GM18907 (cell line): ENCODE measurements at regions not wholly inside any gene's neighbourhood (a gene's known extent, or its start where the extent isn't known, plus 50 kb on each side); places are given as distances from the start of the nearest gene placed in this dataset.
"Not testable (repeated sequence)": the region's sequence is repeated elsewhere in the genome, so short reads cannot be mapped to it uniquely, and the experiment has no call there.

Experiments
- ATAC-seq: cut with Tn5 transposase; IDR thresholded peaks from one replicate; pipeline ENCODE4 v1.9.1; 2021; ENCODE audit warnings: mild to moderate bottlenecking, moderate library complexity; ENCODE audit not compliant: unreplicated experiment

DNA sequence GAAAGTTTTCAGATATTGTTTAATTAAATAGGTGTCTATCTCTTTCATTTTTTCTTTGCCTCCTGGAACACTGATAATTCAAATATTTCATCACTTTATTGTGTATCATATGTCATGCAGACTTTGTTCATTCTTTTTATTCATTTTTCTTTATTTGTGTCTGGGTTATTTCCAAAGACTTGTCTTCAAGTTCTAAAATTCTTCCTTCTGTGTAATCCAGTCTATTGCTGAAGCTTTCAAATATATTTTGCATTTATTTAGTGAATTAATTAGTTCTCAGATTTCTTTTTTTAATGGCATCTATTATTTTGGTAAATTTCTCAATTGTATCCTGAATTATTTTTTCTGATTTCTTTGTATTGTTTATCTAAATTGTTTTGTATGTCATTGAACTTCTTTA, 70.1 kb downstream of the ZNF330 start:
- no peak for ATAC-seq

GRCh38 chr4:141294306-141294705, 73.6 kb downstream of the ZNF330 start:
- no peak for ATAC-seq

GRCh38 chr4:141301216-141301615, 80.5 kb downstream of the ZNF330 start:
- ATAC-seq: no peak

DNA sequence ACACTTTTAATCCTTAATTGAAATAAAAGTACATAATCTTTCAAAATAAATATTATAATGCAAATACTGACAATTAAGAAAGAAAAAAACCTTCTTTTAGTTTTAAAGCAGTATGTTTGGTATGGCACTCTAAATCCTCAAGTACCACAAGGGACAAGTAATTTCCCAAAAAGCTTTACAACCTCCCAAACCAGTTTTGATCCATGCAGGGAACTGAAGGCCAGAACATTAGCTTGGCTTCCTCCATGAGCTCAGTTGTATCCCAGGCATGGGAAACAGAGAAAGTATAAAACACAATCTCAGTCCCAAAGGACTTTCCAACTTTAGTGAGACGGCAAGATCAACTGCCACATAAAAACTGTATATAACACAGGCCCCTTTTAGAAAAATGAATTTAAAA, 82.2 kb downstream of the ZNF330 start:
- ATAC-seq: no peak

- ATAC-seq: no peak
These were observed 83.7 kb downstream of the ZNF330 start for GRCh38 chr4:141304346-141304745.

DNA sequence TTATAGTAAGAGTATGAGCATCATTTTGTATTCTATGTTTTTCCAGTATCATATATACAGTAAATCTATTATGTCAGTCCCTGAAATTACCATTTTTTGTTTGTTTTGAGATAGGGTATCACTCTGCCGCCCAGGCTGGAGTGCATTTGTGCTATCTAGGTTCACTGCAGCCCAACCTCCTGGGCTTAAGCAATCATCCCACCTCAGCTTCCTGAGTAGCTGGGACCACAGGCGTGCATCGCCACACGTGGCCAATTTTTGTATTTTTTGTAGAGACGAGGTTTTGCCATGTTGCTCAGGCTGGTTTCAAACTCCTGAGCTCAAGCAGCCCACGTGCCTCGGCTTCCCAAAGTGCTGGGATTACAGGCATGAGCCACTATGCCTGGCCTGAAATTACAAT, 85.6 kb downstream of the ZNF330 start:
- ATAC-seq: no peak

GRCh38 chr4:141307241-141307689, 86.6 kb downstream of the ZNF330 start:
- ATAC-seq: peak; percentile 99

DNA sequence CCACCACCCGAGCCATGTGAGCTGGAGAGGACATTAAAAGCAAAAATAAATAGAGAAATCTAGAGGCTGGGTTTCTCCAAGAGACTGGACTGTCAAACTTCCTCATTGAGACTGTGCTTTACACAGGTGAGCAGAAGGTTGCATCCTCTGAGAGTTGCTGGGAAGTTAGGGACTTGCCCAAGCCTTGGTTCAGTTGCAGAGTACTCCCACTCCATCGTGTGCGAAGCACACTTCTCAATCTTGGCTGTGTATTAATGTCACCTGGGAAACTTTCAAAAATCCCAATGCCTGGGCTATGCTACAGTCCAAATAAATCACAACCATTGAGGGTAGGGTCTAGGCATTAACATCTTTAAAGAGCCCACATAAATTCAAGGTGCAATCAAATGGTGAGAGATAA, 89.2 kb downstream of the ZNF330 start:
- peak; percentile 41 for ATAC-seq

DNA sequence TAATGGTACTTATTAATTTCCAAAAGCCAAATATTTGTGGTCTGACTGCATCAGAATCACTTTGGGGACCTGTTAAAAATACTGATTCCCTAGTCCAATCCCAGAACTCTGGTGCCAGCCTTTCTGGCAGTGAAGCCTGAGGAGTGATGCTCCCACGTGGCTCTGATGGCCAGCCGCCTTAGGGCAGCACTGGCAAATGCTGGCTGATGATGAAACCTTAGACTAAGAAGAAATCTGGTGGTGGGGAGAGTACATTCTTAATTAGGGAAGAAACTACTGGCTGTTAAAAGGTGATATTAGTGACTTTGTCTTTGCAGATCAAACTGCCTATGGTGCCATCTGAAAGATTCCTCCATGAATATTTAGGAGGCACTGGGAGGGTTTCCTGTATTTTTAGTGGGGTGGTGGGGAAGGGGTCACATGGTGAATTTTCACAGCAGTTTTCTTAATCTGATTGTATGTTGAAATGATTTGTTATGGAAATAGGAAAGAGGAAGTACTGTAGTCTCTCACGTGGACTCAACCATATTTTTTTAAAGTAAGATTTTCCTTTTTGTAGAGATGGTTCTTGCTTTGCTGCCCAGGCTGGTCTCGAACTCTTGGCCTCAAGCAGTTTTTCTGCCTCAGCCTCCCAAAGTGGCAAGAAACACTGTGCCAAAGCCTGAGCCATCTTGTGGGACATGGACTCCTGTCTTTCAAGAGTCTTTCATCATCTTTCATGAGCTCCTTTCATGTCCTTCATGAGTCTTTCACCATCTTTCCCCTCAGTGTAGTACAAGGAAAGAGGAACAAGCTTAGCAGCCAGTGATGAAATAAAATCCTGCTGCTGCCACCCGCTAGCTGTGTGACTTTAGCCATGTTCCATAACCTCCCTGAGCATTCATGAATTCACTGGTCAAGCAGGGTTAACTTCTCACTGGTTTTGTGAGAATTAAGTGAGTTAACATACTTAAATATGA, 90.8 kb downstream of the ZNF330 start:
- ATAC-seq: no peak

DNA sequence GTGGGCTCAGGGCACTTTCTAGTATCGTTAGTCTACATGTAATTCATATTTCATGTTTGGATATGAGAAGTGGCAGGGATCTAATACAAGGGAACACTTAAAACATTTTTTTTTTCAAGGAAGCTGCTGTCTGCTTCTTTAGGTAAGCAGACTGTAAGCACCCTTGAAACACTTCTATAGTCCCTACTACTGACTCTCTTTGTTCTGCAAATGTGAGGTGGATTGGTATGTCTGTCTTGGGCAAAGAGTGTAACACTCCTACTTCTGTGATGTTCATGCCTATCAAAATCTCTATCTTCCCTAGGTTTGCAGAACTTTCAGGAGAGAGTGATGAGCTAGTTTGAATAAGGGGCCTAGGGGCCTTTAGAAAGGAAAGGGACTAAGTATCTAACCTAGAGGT, 93.9 kb downstream of the ZNF330 start:
- no peak for ATAC-seq

GRCh38 chr4:141328560-141329173, 108.0 kb downstream of the ZNF330 start:
- no peak for ATAC-seq

DNA sequence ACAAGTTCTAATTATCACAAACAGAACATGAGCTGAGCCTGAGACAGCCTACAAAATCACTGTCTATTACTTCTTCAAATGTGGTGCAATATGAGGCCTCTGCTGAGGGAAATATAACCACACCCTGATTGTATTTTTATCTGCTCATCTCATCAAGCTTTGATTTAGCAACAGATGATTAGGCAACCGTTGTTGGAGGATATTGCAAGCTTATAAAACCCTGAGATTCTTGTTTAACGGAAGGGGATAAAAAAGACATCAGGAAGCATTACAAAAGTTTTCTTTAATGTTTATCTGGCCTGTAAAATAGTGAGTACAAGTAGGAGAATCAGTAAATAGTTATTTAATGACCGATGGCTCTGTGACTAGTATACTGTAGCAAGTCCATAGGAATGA, 108.5 kb downstream of the ZNF330 start:
- no peak for ATAC-seq

- ATAC-seq: no peak
These were observed 109.9 kb downstream of the ZNF330 start for GRCh38 chr4:141330616-141331015.

DNA sequence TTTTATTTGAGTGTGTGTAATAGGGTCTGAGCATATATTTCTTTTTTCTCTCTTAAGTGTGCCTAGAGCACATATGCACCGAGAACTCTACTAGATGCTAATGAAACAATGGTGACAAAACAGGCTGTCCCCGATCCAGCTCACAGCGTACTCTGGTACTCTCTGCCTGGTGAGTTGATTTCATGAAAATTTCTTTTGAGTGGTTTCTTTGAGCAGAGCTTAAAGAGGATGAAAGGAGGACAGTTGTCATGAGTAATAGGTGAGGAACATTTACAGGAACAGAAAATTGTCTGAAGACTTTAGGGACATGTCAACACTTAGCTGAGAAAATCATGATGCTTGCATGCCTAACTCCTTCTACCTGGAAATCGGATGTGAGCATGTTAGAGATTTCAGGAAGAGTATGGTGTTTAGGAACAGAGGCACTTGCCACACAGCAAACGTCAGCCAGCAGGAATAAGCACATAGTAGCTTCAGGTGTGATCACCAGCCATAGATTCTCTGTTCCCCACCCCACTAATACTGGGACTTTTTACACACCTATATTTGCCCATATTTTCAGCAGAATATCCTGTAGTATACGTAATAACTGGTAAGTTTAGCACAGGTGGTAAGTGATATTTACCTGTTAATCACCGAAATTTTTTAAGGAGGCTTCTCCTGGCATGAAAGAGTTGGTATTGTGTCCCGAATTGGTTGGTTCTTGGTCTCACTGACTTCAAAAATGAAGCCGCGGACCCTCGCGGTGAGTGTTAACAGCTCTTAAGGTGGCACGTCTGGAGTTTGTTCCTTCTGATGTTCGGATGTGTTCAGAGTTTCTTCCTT, 111.1 kb downstream of the ZNF330 start:
- ATAC-seq: no peak

DNA sequence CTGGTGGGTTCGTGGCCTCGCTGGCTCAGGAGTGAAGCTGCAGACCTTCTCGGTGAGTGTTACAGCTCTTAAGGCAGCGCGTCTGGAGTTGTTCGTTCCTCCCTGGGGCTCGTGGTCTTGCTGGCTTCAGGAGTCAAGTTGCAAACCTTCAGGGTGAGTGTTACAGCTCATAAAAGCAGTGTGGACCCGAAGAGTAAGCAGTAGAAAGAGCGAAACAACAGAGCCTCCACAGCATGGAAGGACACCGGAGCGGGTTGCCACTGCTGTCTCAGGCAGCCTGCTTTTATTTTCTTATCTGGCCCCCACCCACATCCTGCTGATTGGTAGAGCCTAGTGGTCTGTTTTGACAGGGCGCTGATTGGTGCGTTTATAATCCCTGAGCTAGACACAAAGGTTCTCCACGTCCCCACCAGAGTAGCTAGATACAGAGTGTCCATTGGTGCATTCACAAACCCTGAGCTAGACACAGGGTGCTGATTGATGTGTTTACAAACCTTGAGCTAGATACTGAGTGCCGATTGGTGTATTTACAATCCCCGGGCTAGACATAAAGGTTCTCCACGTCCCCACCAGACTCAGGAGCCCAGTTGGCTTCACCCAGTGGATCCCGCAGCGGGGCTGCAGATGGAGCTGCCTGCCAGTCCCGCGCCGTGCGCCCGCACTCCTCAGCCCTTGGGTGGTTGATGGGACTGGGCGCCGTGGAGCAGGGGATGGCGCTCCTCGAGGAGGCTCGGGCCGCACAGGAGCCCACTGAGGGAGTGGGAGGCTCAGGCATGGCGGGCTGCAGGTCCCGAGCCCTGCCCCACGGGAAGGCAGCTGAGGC, 111.9 kb downstream of the ZNF330 start:
- ATAC-seq: not testable (repeated sequence)

DNA sequence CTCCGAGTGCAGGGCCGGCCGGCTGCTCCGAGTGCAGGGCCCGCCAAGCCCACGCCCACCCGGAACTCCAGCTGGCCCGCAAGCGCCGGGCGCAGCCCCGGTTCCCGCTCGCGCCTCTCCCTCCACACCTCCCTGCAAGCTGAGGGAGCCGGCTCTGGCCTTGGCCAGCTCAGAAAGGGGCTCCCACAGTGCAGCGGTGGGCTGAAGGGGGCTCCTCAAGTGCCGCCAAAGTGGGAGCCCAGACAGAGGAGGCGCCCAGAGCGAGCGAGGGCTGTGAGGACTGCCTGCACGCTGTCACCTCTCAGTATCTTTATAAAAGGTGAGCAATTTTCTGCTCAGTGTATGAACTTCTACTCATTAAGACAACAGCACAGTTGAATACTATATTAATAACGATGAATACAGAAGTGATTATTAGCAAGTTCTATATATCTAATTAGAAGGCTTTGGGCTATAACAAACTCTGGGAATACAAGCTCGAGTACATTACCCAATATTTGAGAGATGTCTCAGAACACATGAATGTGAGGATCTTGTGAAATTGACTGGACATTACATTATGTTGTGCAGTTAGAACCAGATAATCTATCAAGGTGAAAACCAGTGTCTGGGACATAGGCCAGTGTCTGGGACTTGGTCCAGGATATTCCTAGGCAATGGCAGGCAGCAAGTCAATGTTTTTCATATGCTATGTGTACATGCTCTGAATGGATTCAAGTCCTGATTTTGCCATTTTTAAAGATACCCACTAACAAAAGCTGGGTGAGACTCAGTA, 112.9 kb downstream of the ZNF330 start:
- not testable (repeated sequence) for ATAC-seq

- ATAC-seq: no peak
These were observed 114.5 kb downstream of the ZNF330 start for GRCh38 chr4:141335166-141335565.

- ATAC-seq: no peak
These were observed 117.5 kb downstream of the ZNF330 start for GRCh38 chr4:141338238-141338637.

DNA sequence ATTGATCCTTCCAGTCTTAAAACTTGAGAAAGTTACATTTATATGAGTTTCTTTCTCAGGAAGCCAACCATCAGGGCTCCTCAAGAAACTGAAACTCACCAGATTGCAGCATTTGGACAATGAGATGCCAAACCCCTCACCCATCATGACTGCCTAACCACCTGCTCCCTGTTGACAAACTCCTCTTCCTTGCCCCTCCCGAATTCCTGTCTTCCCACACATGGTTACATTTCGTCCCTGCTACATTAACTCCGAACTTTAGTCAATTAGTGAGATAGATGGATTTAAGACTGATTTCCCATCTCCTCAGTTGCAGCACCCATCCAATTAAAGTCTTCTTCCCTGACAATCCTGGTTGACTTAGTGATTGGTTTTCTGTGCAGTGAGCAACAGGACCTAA, 118.7 kb downstream of the ZNF330 start:
- ATAC-seq: no peak

DNA sequence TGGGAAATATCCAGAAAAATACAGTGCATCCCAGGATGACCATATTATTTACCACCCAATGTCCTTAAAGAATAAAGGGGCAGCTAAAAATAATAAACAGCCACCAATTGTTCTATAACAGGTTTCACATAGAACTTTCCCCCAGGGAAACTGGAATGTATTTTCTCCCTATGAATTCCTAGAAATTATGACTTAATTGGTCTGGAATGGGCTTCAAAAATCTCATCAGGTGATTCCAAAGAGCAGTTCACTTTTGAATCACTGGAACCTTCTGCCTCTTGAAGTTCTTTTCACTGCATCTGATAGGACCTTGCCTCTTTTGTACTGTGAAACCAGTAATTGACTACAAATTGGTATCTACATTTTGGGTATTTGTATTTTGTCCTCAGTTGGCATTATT, 119.3 kb downstream of the ZNF330 start:
- ATAC-seq: no peak
